IPS DF 6.9 (cell line): ENCODE measurements at regions not wholly inside any gene's neighbourhood (a gene's known extent, or its start where the extent isn't known, plus 50 kb on each side); places are given as distances from the start of the nearest gene placed in this dataset.
"Not testable (repeated sequence)": the region's sequence is repeated elsewhere in the genome, so short reads cannot be mapped to it uniquely, and the experiment has no call there.

Experiments used
- DNase-seq: peaks from one replicate; pipeline ENCODE4 v3.0.0-alpha.2; 2013; ENCODE audit warnings: low read depth, low spot score
- H3K27ac ChIP-seq: one replicate; pipeline ENCODE4 v1.5.1; 2013; ENCODE audit warnings: low read length, control low read depth
- H3K27me3 ChIP-seq: 2 replicates; pipeline ENCODE4 v1.6.1; 2013; ENCODE audit warnings: mild to moderate bottlenecking, low read length; ENCODE audit not compliant: control insufficient read depth, insufficient read depth
- H3K36me3 ChIP-seq: 2 replicates; pipeline ENCODE4 v1.6.1; 2013; ENCODE audit warnings: low read length; ENCODE audit not compliant: control insufficient read depth, insufficient read depth
- H3K4me1 ChIP-seq: 2 replicates; pipeline ENCODE4 v1.6.1; 2013; ENCODE audit warnings: low read length; ENCODE audit not compliant: control insufficient read depth, insufficient read depth
- H3K4me3 ChIP-seq: 2 replicates; pipeline ENCODE4 v1.5.1; 2013; ENCODE audit warnings: mild to moderate bottlenecking, low read length
- H3K9me3 ChIP-seq: 2 replicates; pipeline ENCODE4 v1.6.1; 2013; ENCODE audit warnings: low read length, inconsistent platforms; ENCODE audit not compliant: control insufficient read depth, insufficient read depth
- WGBS: extraction: QIAGEN DNeasy Blood & Tissue Kit; methylation state at CpG from one replicate; pipeline ENCODE4 v1.1.7; 2013; ENCODE audit warnings: mixed read lengths, missing lambda C conversion rate; ENCODE audit not compliant: insufficient read length, insufficient coverage; 5-methylcytosine and 5-hydroxymethylcytosine counted together

- H3K4me3 ChIP-seq = no peak overlapping the region
- no peaks in the 10 kb centered on the region for H3K9me3 ChIP-seq
- DNase-seq = no peak
- H3K27ac ChIP-seq = no peak overlapping the region
- no CpG with 5 or more reads among the region's 2 CpGs for WGBS
- no peaks in the 10 kb centered on the region for H3K36me3 ChIP-seq
- no peaks in the 10 kb centered on the region for H3K27me3 ChIP-seq
- H3K4me1 ChIP-seq = no peaks in the 10 kb centered on the region
These were observed 156.3 kb upstream of the SEMA3C start for GRCh38 chr7:81075150-81075549.

GRCh38 chr7:81074406-81074805, 155.6 kb upstream of the SEMA3C start:
- Histone ChIP-seq H3K4me3 (no peak overlapping the region), H3K4me1 (no peaks in the 10 kb centered on the region), H3K27ac (no peak overlapping the region), H3K27me3 (no peaks in the 10 kb centered on the region), H3K9me3 (no peaks in the 10 kb centered on the region), H3K36me3 (no peaks in the 10 kb centered on the region)
- no peak for DNase-seq
- no CpG with 5 or more reads among the region's 3 CpGs for WGBS

- whole genome bisulfite sequencing = no CpG with 5 or more reads among the region's 1 CpG
- Histone ChIP-seq H3K4me3 (no peak overlapping the region), H3K27me3 (no peaks in the 10 kb centered on the region), H3K27ac (no peak overlapping the region), H3K4me1 (no peaks in the 10 kb centered on the region), H3K9me3 (no peaks in the 10 kb centered on the region), H3K36me3 (no peaks in the 10 kb centered on the region)
- no peak for DNase-seq
These were observed 155.0 kb upstream of the SEMA3C start for GRCh38 chr7:81073931-81074251.

GRCh38 chr7:81070956-81071355, 152.1 kb upstream of the SEMA3C start:
- Histone ChIP-seq H3K9me3 (no peaks in the 10 kb centered on the region), H3K4me1 (no peaks in the 10 kb centered on the region), H3K27me3 (no peaks in the 10 kb centered on the region), H3K4me3 (no peak overlapping the region), H3K27ac (no peak overlapping the region), H3K36me3 (no peaks in the 10 kb centered on the region)
- no peak for DNase-seq
- no CpG with 5 or more reads among the region's 21 CpGs for WGBS

- no peak for DNase-seq
- no peaks in the 10 kb centered on the region for H3K36me3 ChIP-seq
- no peak overlapping the region for H3K27ac ChIP-seq
- no peaks in the 10 kb centered on the region for H3K9me3 ChIP-seq
- no peak overlapping the region for H3K4me3 ChIP-seq
- H3K27me3 ChIP-seq = no peaks in the 10 kb centered on the region
- no peaks in the 10 kb centered on the region for H3K4me1 ChIP-seq
These were observed 147.9 kb upstream of the SEMA3C start for GRCh38 chr7:81066797-81067196.

- DNase-seq = no peak
- H3K4me3 ChIP-seq = no peak overlapping the region
- no peak overlapping the region for H3K27ac ChIP-seq
- no peaks in the 10 kb centered on the region for H3K4me1 ChIP-seq
- no peaks in the 10 kb centered on the region for H3K9me3 ChIP-seq
- WGBS = no CpG with 5 or more reads among the region's 1 CpG
- no peaks in the 10 kb centered on the region for H3K36me3 ChIP-seq
- no peaks in the 10 kb centered on the region for H3K27me3 ChIP-seq
These were observed 145.6 kb upstream of the SEMA3C start for GRCh38 chr7:81064426-81064825.

- Histone ChIP-seq H3K36me3 (no peaks in the 10 kb centered on the region), H3K4me1 (no peaks in the 10 kb centered on the region), H3K27me3 (no peaks in the 10 kb centered on the region), H3K4me3 (no peak overlapping the region), H3K27ac (no peak overlapping the region), H3K9me3 (no peaks in the 10 kb centered on the region)
- no peak for DNase-seq
- WGBS = no CpG with 5 or more reads among the region's 2 CpGs
These were observed 143.9 kb upstream of the SEMA3C start for GRCh38 chr7:81062755-81063154.

- H3K36me3 ChIP-seq, H3K4me3 ChIP-seq, H3K27ac ChIP-seq, H3K9me3 ChIP-seq, DNase-seq, H3K27me3 ChIP-seq, H3K4me1 ChIP-seq: not testable (repeated sequence)
- no CpG with 5 or more reads among the region's 19 CpGs for WGBS
These were observed 138.6 kb upstream of the SEMA3C start for GRCh38 chr7:81057469-81057868.

GRCh38 chr7:81053623-81054022, 134.8 kb upstream of the SEMA3C start:
- H3K27ac ChIP-seq = no peak overlapping the region
- no peak for DNase-seq
- H3K9me3 ChIP-seq = no peaks in the 10 kb centered on the region
- no peaks in the 10 kb centered on the region for H3K4me1 ChIP-seq
- H3K27me3 ChIP-seq = no peaks in the 10 kb centered on the region
- WGBS = no CpG with 5 or more reads among the region's 2 CpGs
- H3K36me3 ChIP-seq = no peaks in the 10 kb centered on the region
- no peak overlapping the region for H3K4me3 ChIP-seq

GRCh38 chr7:81051811-81052413, 133.1 kb upstream of the SEMA3C start:
- Histone ChIP-seq H3K27me3 (no peaks in the 10 kb centered on the region), H3K27ac (no peak overlapping the region)
- WGBS = no CpG with 5 or more reads among the region's 3 CpGs

GRCh38 chr7:81045491-81046030, 126.7 kb upstream of the SEMA3C start:
- Histone ChIP-seq H3K27ac (no peak overlapping the region), H3K36me3 (no peaks in the 10 kb centered on the region), H3K4me3 (no peak overlapping the region), H3K27me3 (no peaks in the 10 kb centered on the region), H3K4me1 (no peaks in the 10 kb centered on the region), H3K9me3 (no peaks in the 10 kb centered on the region)
- no peak for DNase-seq

More at GRCh38 chr7:81051811-81052413, 133.1 kb upstream of the SEMA3C start:
- Histone ChIP-seq H3K9me3 (no peaks in the 10 kb centered on the region), H3K4me1 (no peaks in the 10 kb centered on the region), H3K4me3 (no peak overlapping the region), H3K36me3 (no peaks in the 10 kb centered on the region)
- DNase-seq = no peak
